ENCODE measurements at regions not wholly inside any gene's neighbourhood (a gene's known extent, or its start where the extent isn't known, plus 50 kb on each side); places are given as distances from the start of the nearest gene placed in this dataset.
"Not testable (repeated sequence)": the region's sequence is repeated elsewhere in the genome, so short reads cannot be mapped to it uniquely, and the experiment has no call there.

GRCh38 chr15:78708713-78709260, 67.8 kb upstream of the CHRNB4 start:
- Histone ChIP-seq H3K4me1 (peaks cover 9% of the 10 kb centered on the region), H3K4me3 (peak overlapping the region; percentile 13), H3K27ac (no peak overlapping the region), H3K9me3 (no peaks in the 10 kb centered on the region), H3K36me3 (no peaks in the 10 kb centered on the region), H3K27me3 (ENCODE audit: low read depth) (peaks cover 7% of the 10 kb centered on the region)
- TF ChIP-seq CTCF (IDR thresholded peaks at IDR 0.05) = no peak
- ATAC-seq (no peak), DNase-seq (no peak)
- intact Hi-C loops (cut with DNase I) = no loop called here

- H3K36me3 ChIP-seq; H3K4me3 ChIP-seq; intact Hi-C loops (cut with DNase I); H3K27me3 ChIP-seq (ENCODE audit: low read depth); H3K4me1 ChIP-seq; H3K27ac ChIP-seq; ATAC-seq; DNase-seq; H3K9me3 ChIP-seq: not testable (repeated sequence)
These were observed 65.6 kb upstream of the CHRNB4 start for GRCh38 chr15:78706481-78707235.

- ATAC-seq; H3K27me3 ChIP-seq (ENCODE audit: low read depth); H3K4me1 ChIP-seq; H3K4me3 ChIP-seq; H3K27ac ChIP-seq; intact Hi-C loops (cut with DNase I); H3K36me3 ChIP-seq; DNase-seq; H3K9me3 ChIP-seq: not testable (repeated sequence)
These were observed 62.5 kb upstream of the CHRNB4 start for GRCh38 chr15:78703334-78704056.

GRCh38 chr15:78702609-78703333, 61.8 kb upstream of the CHRNB4 start:
- H3K4me3 ChIP-seq = no peak overlapping the region
- no peak for ATAC-seq
- no peak overlapping the region for H3K27ac ChIP-seq
- no peak for TF ChIP-seq CTCF (IDR thresholded peaks at IDR 0.05)
- DNase-seq = no peak
- H3K4me1 ChIP-seq = no peaks in the 10 kb centered on the region
- intact Hi-C loops (cut with DNase I) = no loop called here
- no peaks in the 10 kb centered on the region for H3K36me3 ChIP-seq
- H3K27me3 ChIP-seq (ENCODE audit: low read depth) = peaks cover 1% of the 10 kb centered on the region
- H3K9me3 ChIP-seq = no peaks in the 10 kb centered on the region

- H3K4me1 ChIP-seq = no peaks in the 10 kb centered on the region
- H3K36me3 ChIP-seq = no peaks in the 10 kb centered on the region
- no peak for TF ChIP-seq CTCF (IDR thresholded peaks at IDR 0.05)
- no peaks in the 10 kb centered on the region for H3K9me3 ChIP-seq
- no peak for ATAC-seq
- no peak for DNase-seq
- no peaks in the 10 kb centered on the region for H3K27me3 ChIP-seq (ENCODE audit: low read depth)
- H3K4me3 ChIP-seq = no peak overlapping the region
- intact Hi-C loops (cut with DNase I) = no loop called here
- H3K27ac ChIP-seq = no peak overlapping the region
These were observed 56.4 kb upstream of the CHRNB4 start for GRCh38 chr15:78697449-78697848.

GRCh38 chr15:78696436-78696835, 55.4 kb upstream of the CHRNB4 start:
- TF ChIP-seq CTCF (IDR thresholded peaks at IDR 0.05) = no peak
- intact Hi-C loops (cut with DNase I) = no loop called here

More at GRCh38 chr15:78696436-78696835, 55.4 kb upstream of the CHRNB4 start:
- no peaks in the 10 kb centered on the region for H3K27me3 ChIP-seq (ENCODE audit: low read depth)
- no peaks in the 10 kb centered on the region for H3K36me3 ChIP-seq
- H3K4me1 ChIP-seq = no peaks in the 10 kb centered on the region
- ATAC-seq (no peak), DNase-seq (no peak)
- no peak overlapping the region for H3K27ac ChIP-seq
- H3K4me3 ChIP-seq = no peak overlapping the region
- no peaks in the 10 kb centered on the region for H3K9me3 ChIP-seq
